Cardiac septum (tissue), 1 donor: ENCODE measurements at regions not wholly inside any gene's neighbourhood (a gene's known extent, or its start where the extent isn't known, plus 50 kb on each side); places are given as distances from the start of the nearest gene placed in this dataset.

ENCODE experiments used
- DNase-seq: peaks from one replicate; pipeline ENCODE4 v3.0.0-alpha.2; 2020; ENCODE audit warnings: low spot score
- intact Hi-C: fragments of 100-400 bp; cut with DNase I; formaldehyde crosslinking; loops from one replicate; pipeline ENCODE4 v1.14.0; 2022
- donor health status: DM: no; HTN: no; CAD: no.

GRCh38 chr11:95282291-95282751, 51.3 kb upstream of the SESN3 start:
- no peak for DNase-seq
- intact Hi-C loops: no loop called here
